Natural killer cell (primary cell): ENCODE measurements at regions not wholly inside any gene's neighbourhood (a gene's known extent, or its start where the extent isn't known, plus 50 kb on each side); places are given as distances from the start of the nearest gene placed in this dataset.

Experiments
- ATAC-seq, 3 donors: fragments of 150-1000 bp in 2 of 3; fragments of 200-7000 bp in 1 of 3; cut with Tn5 transposase; 1 replicate in 1 of 3; 2 replicates in 2 of 3; pipeline ENCODE4 v1.10.0; 2021; ENCODE audit warnings: mild to moderate bottlenecking in 2 of 3, moderate library complexity in 2 of 3
- DNase-seq, 2 donors: peaks; one replicate each; pipeline versions ENCODE4 v3.0.0 to v3.0.0-alpha.2; 2013 to 2021; ENCODE audit warnings: mixed read lengths in 1 of 2
- H3K27ac ChIP-seq: one replicate; pipeline ENCODE4 v1.5.1; 2013; ENCODE audit warnings: mild to moderate bottlenecking, low read length
- H3K27me3 ChIP-seq: one replicate; pipeline ENCODE4 v1.6.1; 2013; ENCODE audit warnings: low read length; ENCODE audit not compliant: control insufficient read depth, insufficient read depth
- H3K36me3 ChIP-seq: one replicate; pipeline ENCODE4 v1.6.1; 2013; ENCODE audit warnings: low read length; ENCODE audit not compliant: control insufficient read depth, insufficient read depth
- H3K4me1 ChIP-seq: one replicate; pipeline ENCODE4 v1.6.1; 2013; ENCODE audit warnings: low read length; ENCODE audit not compliant: control insufficient read depth, insufficient read depth
- H3K4me3 ChIP-seq: one replicate; pipeline ENCODE4 v1.5.1; 2013; ENCODE audit warnings: low read length
- H3K9me3 ChIP-seq: one replicate; pipeline ENCODE4 v1.6.1; 2013; ENCODE audit warnings: low read length; ENCODE audit not compliant: control insufficient read depth, insufficient read depth
- H3K27ac Mint-ChIP-seq, 2 donors: one replicate each; pipeline ENCODE4 v1.8.0; 2022; ENCODE audit warnings: mild to moderate bottlenecking in 2 of 2, mixed read lengths in 2 of 2, moderate library complexity in 1 of 2
- H3K27me3 Mint-ChIP-seq, 2 donors: one replicate each; pipeline ENCODE4 v1.8.0; 2022; ENCODE audit warnings: low read depth in 2 of 2, mixed read lengths in 2 of 2
- H3K36me3 Mint-ChIP-seq: one replicate; pipeline ENCODE4 v1.8.0; 2022; ENCODE audit warnings: mixed read lengths
- H3K4me1 Mint-ChIP-seq, 2 donors: one replicate each; pipeline ENCODE4 v1.8.0; 2022; ENCODE audit warnings: mixed read lengths in 2 of 2
- H3K4me3 Mint-ChIP-seq: one replicate; pipeline ENCODE4 v1.8.0; 2022; ENCODE audit warnings: mild to moderate bottlenecking, moderate library complexity, mixed read lengths
- H3K9me3 Mint-ChIP-seq, 2 donors: one replicate each; pipeline ENCODE4 v1.8.0; 2022; ENCODE audit warnings: mixed read lengths in 2 of 2
- CTCF ChIP-seq: fragments of 200-600 bp; IDR thresholded peaks from one replicate; pipeline ENCODE4 v1.8.0; 2022; ENCODE audit warnings: antibody characterized with exemption
- WGBS: methylation state at CpG from one replicate; pipeline ENCODE4 v1.1.7; 2013; ENCODE audit warnings: missing lambda C conversion rate; ENCODE audit not compliant: insufficient coverage; 5-methylcytosine and 5-hydroxymethylcytosine counted together
- intact Hi-C: fragments of 100-400 bp; cut with micrococcal nuclease; formaldehyde crosslinking; loops from one replicate; pipeline ENCODE4 v1.14.2; 2022

GRCh38 chr9:89801742-89802670 is 197.2 kb downstream of the GADD45G start:
- Histone ChIP-seq H3K27me3 (no peaks in the 10 kb centered on the region), H3K27ac (no peak overlapping the region), H3K4me3 (no peak overlapping the region), H3K9me3 (no peaks in the 10 kb centered on the region), H3K4me1 (no peaks in the 10 kb centered on the region), H3K36me3 (no peaks in the 10 kb centered on the region)
- no peaks in the 10 kb centered on the region for H3K36me3 Mint-ChIP-seq
- 80% methylated on average over 13 of the region's 13 CpGs for WGBS
- no peak for DNase-seq
- intact Hi-C loops: no loop called here
- H3K27me3 Mint-ChIP-seq: peaks cover 10 to 44% of the 10 kb centered on the region in 2 donors
- no peak for ATAC-seq
- TF ChIP-seq CTCF: no peak
- no peaks in the 10 kb centered on the region for H3K4me1 Mint-ChIP-seq
- no peak overlapping the region for H3K4me3 Mint-ChIP-seq
- no peak overlapping the region for H3K27ac Mint-ChIP-seq
- no peaks in the 10 kb centered on the region for H3K9me3 Mint-ChIP-seq

DNA sequence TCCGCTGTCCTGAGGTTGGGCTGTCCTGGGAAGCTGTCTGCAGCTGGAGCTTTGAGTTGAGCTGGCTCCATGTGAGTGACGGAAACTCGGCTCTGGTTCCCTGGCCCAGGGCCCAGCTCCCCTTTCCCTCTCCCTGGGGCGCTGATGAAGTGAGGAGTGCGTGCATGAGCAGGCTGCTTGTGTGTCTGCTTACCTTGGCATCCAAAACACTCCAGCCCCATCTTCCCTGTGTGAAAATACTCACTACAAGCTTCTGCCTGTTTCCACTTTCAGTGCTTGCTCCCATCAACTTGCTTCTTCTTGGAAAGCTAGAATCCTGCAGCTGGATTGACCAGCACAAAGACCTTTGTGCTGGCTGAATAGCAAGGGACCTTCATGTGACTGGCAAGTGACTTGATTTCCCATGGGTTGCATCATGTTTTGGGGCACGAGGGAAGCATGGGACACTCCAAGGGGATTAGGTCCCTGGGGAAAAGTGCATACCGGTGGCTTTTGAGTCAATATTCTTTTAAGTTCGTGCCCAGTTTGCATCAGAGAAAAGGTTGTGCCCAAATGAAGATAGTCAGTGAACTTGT is 198.1 kb downstream of the GADD45G start:
- 87% methylated on average over 8 of the region's 8 CpGs for WGBS
- intact Hi-C loops: no loop called here
- no peaks in the 10 kb centered on the region for H3K9me3 Mint-ChIP-seq
- Histone ChIP-seq H3K27ac (no peak overlapping the region), H3K9me3 (no peaks in the 10 kb centered on the region), H3K4me3 (no peak overlapping the region), H3K36me3 (no peaks in the 10 kb centered on the region), H3K27me3 (no peaks in the 10 kb centered on the region), H3K4me1 (no peaks in the 10 kb centered on the region)
- no peak overlapping the region for H3K4me3 Mint-ChIP-seq
- no peak overlapping the region for H3K27ac Mint-ChIP-seq
- peaks cover 10 to 44% of the 10 kb centered on the region in 2 donors for H3K27me3 Mint-ChIP-seq
- no peak for TF ChIP-seq CTCF
- DNase-seq (no peak), ATAC-seq (no peak)
- H3K4me1 Mint-ChIP-seq: no peaks in the 10 kb centered on the region
- H3K36me3 Mint-ChIP-seq: no peaks in the 10 kb centered on the region

- Mint-ChIP-seq H3K27me3 (peaks cover 10 to 44% of the 10 kb centered on the region in 2 donors), H3K9me3 (no peaks in the 10 kb centered on the region), H3K4me3 (no peak overlapping the region), H3K36me3 (no peaks in the 10 kb centered on the region), H3K27ac (no peak overlapping the region), H3K4me1 (no peaks in the 10 kb centered on the region)
- ATAC-seq: no peak
- Histone ChIP-seq H3K27me3 (no peaks in the 10 kb centered on the region), H3K36me3 (no peaks in the 10 kb centered on the region), H3K4me3 (no peak overlapping the region), H3K9me3 (no peaks in the 10 kb centered on the region), H3K27ac (no peak overlapping the region), H3K4me1 (no peaks in the 10 kb centered on the region)
- intact Hi-C loops: no loop called here
- no peak for DNase-seq
- 85% methylated on average over 7 of the region's 7 CpGs for WGBS
- no peak for TF ChIP-seq CTCF
Measured at GRCh38 chr9:89803403-89803802, 198.6 kb downstream of the GADD45G start.
